K562 (cell line): ENCODE measurements at regions not wholly inside any gene's neighbourhood (a gene's known extent, or its start where the extent isn't known, plus 50 kb on each side); places are given as distances from the start of the nearest gene placed in this dataset.

Experiments
- ATAC-seq: fragments of 200-7000 bp; cut with Tn5 transposase; 3 replicates; pipeline ENCODE4 v1.9.1; 2020; ENCODE audit warnings: moderate library complexity
- BruUV-seq: library from RNA; stranded (reverse); fragments of 400-500 nt; replicated peaks from 2 replicates; lab custom pipeline; 2021; lab: Mats Ljungman, UMichigan
- CTCF ChIA-PET: fragments of 300-600 bp; formaldehyde crosslinking; extraction: SDS; loops from one replicate; lab custom pipeline; 2021; ENCODE audit warnings: low intra/inter-chr PET ratio; lab: Yijun Ruan, JAX
- POLR2A ChIA-PET: fragments of 300-600, 350-650 bp; sonication (Branson Sonifier 250); formaldehyde crosslinking; extraction: SDS; loops from one replicate; lab custom pipeline; 2021; ENCODE audit warnings: antibody characterized with exemption, inconsistent platforms; lab: Yijun Ruan, JAX
- DNase-seq, 4 experiments: peaks; one replicate each; pipeline versions ENCODE4 v3.0.0 to v3.0.0-alpha.2; 2011 to 2018; ENCODE audit warnings: low spot score in 3 of 4, mixed read lengths in 3 of 4; ENCODE audit errors: extremely low read depth in 1 of 4
- FAIRE-seq: peaks from 2 replicates; lab custom pipeline; 2011; peaks lifted over from hg19 to GRCh38; lab: Jason Lieb, UNC
- H2AFZ ChIP-seq: 2 replicates; pipeline ENCODE4 v1.6.0; 2011; ENCODE audit warnings: low read depth, low read length, control low read depth, inconsistent platforms
- H3K27ac ChIP-seq: fragments of 200-600 bp; 3 replicates; pipeline ENCODE4 v1.8.0; 2011; ENCODE audit warnings: low read depth, mild to moderate bottlenecking, control low read depth, inconsistent platforms, low read length, moderate library complexity, mixed read lengths; ENCODE audit errors: extremely low read depth
- H3K27me3 ChIP-seq, 2 experiments: fragments of 300-600 bp in 1 of 2; 2 replicates in 1 of 2; 3 replicates in 1 of 2; pipeline versions ENCODE4 v1.6.0 to v1.8.0; 2011; ENCODE audit warnings: inconsistent platforms in 2 of 2, low read length in 2 of 2, mild to moderate bottlenecking in 1 of 2, mixed read lengths in 1 of 2, moderate library complexity in 1 of 2; ENCODE audit not compliant: control insufficient read depth in 2 of 2, insufficient read depth in 2 of 2
- H3K36me3 ChIP-seq: fragments of 300-600 bp; 3 replicates; pipeline ENCODE4 v1.8.0; 2011; ENCODE audit warnings: mild to moderate bottlenecking, low read length, inconsistent platforms; ENCODE audit not compliant: control insufficient read depth, insufficient read depth
- H3K4me1 ChIP-seq, 2 experiments: fragments of 200-600 bp in 1 of 2; replicated peaks in 1 of 2; 2 replicates in 1 of 2; 3 replicates in 1 of 2; pipeline versions ENCODE4 v1.5.1 to v1.8.0; 2011; ENCODE audit warnings: inconsistent platforms in 2 of 2, low read length in 2 of 2, mild to moderate bottlenecking in 1 of 2, mixed read lengths in 1 of 2, moderate library complexity in 1 of 2; ENCODE audit not compliant: control insufficient read depth in 2 of 2, insufficient read depth in 2 of 2
- H3K4me2 ChIP-seq: 2 replicates; pipeline ENCODE4 v1.6.1; 2011; ENCODE audit warnings: low read length, control low read depth, inconsistent platforms, mixed read lengths; ENCODE audit not compliant: insufficient read depth
- H3K4me3 ChIP-seq: fragments of 200-600 bp; sonication (generic), shearing (Covaris generic); 2 replicates; pipeline ENCODE4 v1.5.1; 2016; ENCODE audit warnings: control low read depth, inconsistent platforms
- H3K79me2 ChIP-seq: fragments of 200-600 bp; 3 replicates; pipeline ENCODE4 v1.8.0; 2011; ENCODE audit warnings: low read length, inconsistent platforms; ENCODE audit not compliant: control insufficient read depth, insufficient read depth
- H3K9ac ChIP-seq, 2 experiments: 2 replicates each; pipeline versions ENCODE4 v1.6.0 to v1.6.1; 2011; ENCODE audit warnings: low read depth in 2 of 2, low read length in 2 of 2, control low read depth in 1 of 2, inconsistent platforms in 1 of 2, mild to moderate bottlenecking in 1 of 2, mixed read lengths in 1 of 2; ENCODE audit not compliant: insufficient read depth in 1 of 2
- H3K9me1 ChIP-seq: one replicate; pipeline ENCODE4 v1.6.0; 2011; ENCODE audit warnings: inconsistent platforms, mild to moderate bottlenecking, low read length, moderate library complexity; ENCODE audit not compliant: control insufficient read depth, insufficient read depth
- H3K9me3 ChIP-seq: replicated peaks from 2 replicates; pipeline ENCODE4 v1.5.1; 2011; ENCODE audit warnings: low read depth, low read length, inconsistent platforms; ENCODE audit not compliant: control insufficient read depth, insufficient read depth
- H4K20me1 ChIP-seq: replicated peaks from 2 replicates; pipeline ENCODE4 v1.6.1; 2011; ENCODE audit warnings: low read length, inconsistent platforms, mixed read lengths; ENCODE audit not compliant: control insufficient read depth, insufficient read depth
- BMI1 ChIP-seq: fragments of 150-350 bp; IDR thresholded peaks from 2 replicates; pipeline ENCODE4 v1.6.1; 2014; ENCODE audit warnings: low read length
- CBFA2T2 ChIP-seq: fragments of 450-650 bp; conservative IDR thresholded peaks from 2 replicates; pipeline ENCODE4 v1.6.1; 2017; ENCODE audit warnings: mild to moderate bottlenecking
- E2F4 ChIP-seq: sonication (generic); formaldehyde crosslinking; IDR thresholded peaks from 2 replicates; pipeline ENCODE4 v1.8.0; 2022; ENCODE audit warnings: mild to moderate bottlenecking, low read depth, missing genetic modification reagents
- KAT8 ChIP-seq: fragments of 450-650 bp; IDR thresholded peaks from 2 replicates; pipeline ENCODE4 v1.6.1; 2016; ENCODE audit warnings: low read depth, mild to moderate bottlenecking
- SMAD3 ChIP-seq: fragments of 450-650 bp; formaldehyde crosslinking; conservative IDR thresholded peaks from 2 replicates; pipeline ENCODE4 v1.4.0; 2020; ENCODE audit warnings: mild to moderate bottlenecking
- TCFL5 ChIP-seq: fragments of 250-450 bp; sonication (Bioruptor Pico); conservative IDR thresholded peaks from 2 replicates; pipeline ENCODE4 v1.6.1; 2021; ENCODE audit warnings: mild to moderate bottlenecking, moderate library complexity, matching md5 sums
- ZC3H4 ChIP-seq: sonication (generic); formaldehyde crosslinking; IDR thresholded peaks from 2 replicates; pipeline ENCODE4 v1.9.0; 2021; ENCODE audit warnings: missing genetic modification reagents, borderline replicate concordance
- whole genome bisulfite sequencing: fragments of 100-300 bp; shearing (Covaris generic); methylation state at CpG from one replicate; pipeline ENCODE4 v1.1.6; 2016; ENCODE audit warnings: low coverage, mixed read lengths; ENCODE audit not compliant: insufficient coverage; ENCODE audit errors: missing lambda C conversion rate; 5-methylcytosine and 5-hydroxymethylcytosine counted together
- in situ Hi-C: fragments of 300-500 bp; cut with MboI; formaldehyde crosslinking; loops from 4 replicates; pipeline ENCODE4 v1.15.0; 2018; ENCODE audit warnings: inconsistent platforms, mixed read lengths
- intact Hi-C: fragments of 100-400 bp; cut with micrococcal nuclease; formaldehyde crosslinking; loops from 2 replicates; pipeline ENCODE4 v1.14.2; 2022

- in situ Hi-C loops: no loop called here
- Histone ChIP-seq H3K27ac (no peak overlapping the region), H2AFZ (no peak overlapping the region), H3K4me1 (peaks cover 0 to 3% of the 10 kb centered on the region in 2 experiments; a peak in 1 of 5 replicates), H3K9me3 (no peaks in the 10 kb centered on the region), H3K9ac (no peak overlapping the region), H3K4me3 (no peak overlapping the region), H3K36me3 (no peaks in the 10 kb centered on the region), H3K27me3 (peaks cover 0 to 12% of the 10 kb centered on the region in 2 experiments; a peak in 2 of 5 replicates), H3K4me2 (no peak overlapping the region), H3K9me1 (no peaks in the 10 kb centered on the region), H4K20me1 (no peaks in the 10 kb centered on the region), H3K79me2 (no peaks in the 10 kb centered on the region)
- FAIRE-seq: no peak
- ATAC-seq: no peak
- TF ChIP-seq ZC3H4 (CRISPR knock-in tag): no peak
- TF ChIP-seq E2F4 (CRISPR knock-in tag): no peak
- TF ChIP-seq CBFA2T2: no peak
- no peak for TF ChIP-seq KAT8
- no peak for TF ChIP-seq SMAD3
- no peak for TF ChIP-seq TCFL5 (CRISPR knock-in tag)
- TF ChIP-seq BMI1: no peak
- ChIA-PET POLR2A (no interaction called here), CTCF (no interaction called here)
- BruUV-seq: no TSS peak
- intact Hi-C loops: no loop called here
- DNase-seq: no peak
- 3% methylated on average over 8 of the region's 8 CpGs for WGBS
These were observed 422.2 kb upstream of the SALL3 start for GRCh38 chr18:78557371-78557770.
